NCI-H2196 treated with DMSO at 0.1 percent for 48 hours (cell line): ENCODE measurements at regions not wholly inside any gene's neighbourhood (a gene's known extent, or its start where the extent isn't known, plus 50 kb on each side); places are given as distances from the start of the nearest gene placed in this dataset.
"Not testable (repeated sequence)": the region's sequence is repeated elsewhere in the genome, so short reads cannot be mapped to it uniquely, and the experiment has no call there.

Experiments
- DNase-seq: peaks from one replicate; lab custom pipeline; 2025; ENCODE audit not compliant: unreplicated experiment; lab: John Stamatoyannopoulos, UW

DNA sequence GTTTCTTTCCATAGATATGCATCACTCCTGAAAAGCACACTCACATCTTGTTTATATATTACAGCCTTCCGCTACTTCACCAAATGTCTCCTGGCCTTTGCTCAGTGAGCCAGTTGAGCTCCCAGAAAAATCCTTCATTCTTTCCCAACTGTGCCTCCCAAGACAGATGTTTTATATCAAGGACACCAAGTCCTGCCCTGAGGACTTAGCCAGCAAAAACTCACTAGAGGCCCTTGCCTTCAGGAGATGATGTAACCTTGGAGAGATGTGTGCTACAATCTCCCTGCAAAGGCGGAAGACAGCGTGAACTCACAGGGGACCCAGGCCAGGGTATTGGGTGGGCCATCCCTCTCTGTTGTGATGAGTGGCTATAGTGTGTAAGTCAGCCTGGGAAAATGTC is 86.1 kb upstream of the CTAGE1 start:
- no peak for DNase-seq

DNA sequence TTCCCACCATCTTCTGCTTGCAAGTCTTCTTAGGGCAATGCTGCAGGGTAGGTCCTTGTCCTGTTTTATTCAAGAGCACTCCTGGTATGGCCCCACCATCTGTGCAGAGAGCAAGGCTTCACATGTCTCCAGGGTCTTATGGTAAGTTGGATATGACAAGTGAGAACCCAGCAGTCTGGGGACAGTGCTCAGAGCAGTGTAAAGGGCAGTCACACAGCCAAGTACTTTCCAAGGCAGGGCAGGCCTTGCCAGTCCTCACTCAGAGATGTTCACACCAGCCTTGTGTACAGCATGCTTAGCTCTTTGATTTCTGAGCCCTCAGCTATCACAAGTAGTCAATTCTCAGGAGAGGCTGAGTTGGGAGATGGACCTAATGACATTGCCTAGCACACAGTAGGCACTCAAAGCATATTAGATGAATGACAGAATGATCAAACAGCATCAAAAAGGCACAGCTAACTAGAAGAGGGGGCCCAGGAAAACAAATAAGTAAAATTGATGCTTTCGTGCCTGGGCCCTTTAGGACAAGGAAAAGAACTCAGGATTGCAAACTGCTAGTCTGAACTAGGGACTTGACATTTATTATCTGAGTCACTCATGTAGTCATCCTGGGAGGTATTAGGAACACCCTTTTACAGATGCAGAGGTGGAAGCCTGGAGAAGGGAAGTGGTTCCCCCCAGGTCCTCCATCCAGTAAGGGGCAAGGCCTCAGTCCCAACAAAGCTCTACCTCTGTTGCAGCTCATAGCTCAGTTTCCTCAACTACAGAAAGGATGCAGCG is 86.7 kb upstream of the CTAGE1 start:
- no peak for DNase-seq

DNA sequence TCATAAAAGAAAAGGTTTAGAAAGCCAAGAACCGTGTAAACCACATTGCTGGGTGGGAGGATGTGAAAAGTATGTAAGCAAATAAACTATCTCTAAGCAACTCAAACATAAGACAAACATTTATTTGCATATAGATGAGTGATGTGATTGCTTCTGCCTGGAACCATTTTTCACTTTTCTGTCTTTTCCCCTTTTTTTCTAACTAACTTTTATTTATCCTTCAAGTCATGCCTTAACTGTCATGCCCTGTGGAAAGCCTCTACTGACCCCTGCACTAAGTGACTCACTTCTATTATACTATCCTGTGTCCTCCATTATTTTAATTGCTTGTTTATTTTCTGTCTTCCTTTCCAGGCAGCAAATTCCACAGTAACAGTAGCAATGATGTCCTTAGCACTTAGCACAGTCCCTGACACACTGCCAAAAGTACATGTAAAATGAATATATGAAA is 87.5 kb upstream of the CTAGE1 start:
- DNase-seq: no peak

DNA sequence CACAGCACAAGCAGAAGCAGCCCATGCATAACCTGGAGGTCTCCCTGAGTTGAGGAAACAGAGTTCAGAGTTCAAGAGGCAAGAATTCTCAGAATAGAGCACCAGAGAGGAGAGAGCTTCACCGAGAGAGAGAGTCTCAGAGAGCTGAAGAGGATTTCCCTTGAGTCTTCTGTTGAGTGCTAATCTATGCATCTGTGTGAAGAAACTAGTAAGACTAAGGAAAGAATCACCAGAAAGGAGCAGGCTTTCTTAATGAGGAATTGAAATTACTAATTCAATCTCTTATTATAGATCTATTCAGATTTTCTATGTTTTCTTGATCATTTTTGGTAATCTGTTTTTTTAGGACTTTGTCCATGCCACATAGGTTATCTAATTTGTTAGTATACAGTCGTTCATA is 89.3 kb upstream of the CTAGE1 start:
- DNase-seq: no peak

DNA sequence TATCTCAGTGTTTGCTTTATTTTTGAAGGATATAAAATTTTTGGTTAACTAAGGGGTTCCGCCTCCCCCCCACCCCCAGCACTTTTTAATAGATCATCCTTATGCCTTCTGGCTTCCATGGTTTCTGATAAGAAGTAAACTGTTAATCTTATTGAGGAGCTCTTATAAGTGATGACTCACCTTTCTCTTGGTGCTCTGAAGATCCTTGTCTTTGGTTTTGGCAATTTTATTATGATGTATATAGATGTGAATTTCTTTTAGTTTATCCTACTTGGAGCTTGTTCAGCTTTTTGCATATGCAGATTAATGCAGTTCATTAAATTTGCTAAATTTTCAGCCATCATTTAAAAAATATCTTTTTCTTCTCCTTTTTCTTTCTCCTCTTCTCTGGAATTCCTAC is 91.7 kb upstream of the CTAGE1 start:
- DNase-seq: no peak

DNA sequence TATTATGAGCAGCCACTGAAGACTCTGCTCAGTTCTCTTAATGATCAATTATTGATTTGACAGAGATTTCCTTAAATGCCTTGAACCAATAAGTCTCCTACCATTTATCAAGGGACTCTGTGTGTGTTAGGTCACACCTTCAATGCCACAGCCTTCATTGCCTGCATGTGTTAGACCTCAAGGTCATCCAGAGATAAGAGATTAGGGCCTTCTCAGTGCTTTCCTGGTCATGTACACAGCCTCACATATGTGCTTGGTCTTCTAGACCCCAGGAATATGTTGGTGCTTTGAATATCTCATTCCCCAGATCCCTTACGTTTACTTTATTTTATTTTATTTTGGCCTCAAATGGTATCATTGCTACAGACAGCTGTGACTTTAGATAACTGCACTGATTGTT is 93.0 kb upstream of the CTAGE1 start:
- DNase-seq: no peak

DNA sequence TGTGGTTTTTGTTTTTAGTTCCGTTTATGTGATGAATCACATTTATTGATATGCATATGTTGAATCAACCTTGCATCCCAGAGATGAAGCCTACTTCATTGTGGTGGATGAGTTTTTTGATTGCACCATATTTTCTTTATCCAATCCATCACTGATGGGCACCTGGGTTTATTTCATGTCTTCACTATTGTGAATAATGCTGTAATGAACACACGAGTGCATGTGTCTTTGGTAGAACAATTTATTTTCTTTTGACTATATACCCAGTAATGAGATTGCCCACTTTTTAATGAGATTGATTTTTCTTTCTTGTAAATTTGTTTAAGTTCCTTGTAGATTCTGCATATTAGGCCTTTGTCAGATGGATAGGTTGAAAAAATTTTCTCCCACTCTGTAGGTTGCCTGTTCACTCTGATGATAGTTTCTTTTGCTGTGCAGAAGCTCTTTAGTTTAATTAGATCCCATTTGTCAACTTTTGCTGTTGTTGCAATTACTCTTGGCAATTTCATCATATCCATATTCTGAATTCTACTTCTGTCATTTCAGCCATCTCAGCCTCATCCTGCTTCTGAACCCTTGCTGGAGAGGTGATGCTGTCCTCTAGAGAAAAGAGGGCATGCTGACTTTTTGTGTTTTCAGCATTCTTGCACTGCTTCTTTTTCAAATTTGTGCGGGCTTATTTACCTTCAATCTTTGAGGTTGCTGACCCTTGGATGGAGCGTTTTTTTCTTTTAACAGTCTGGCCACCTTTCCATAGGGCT is 96.2 kb upstream of the CTAGE1 start:
- DNase-seq: no peak

DNA sequence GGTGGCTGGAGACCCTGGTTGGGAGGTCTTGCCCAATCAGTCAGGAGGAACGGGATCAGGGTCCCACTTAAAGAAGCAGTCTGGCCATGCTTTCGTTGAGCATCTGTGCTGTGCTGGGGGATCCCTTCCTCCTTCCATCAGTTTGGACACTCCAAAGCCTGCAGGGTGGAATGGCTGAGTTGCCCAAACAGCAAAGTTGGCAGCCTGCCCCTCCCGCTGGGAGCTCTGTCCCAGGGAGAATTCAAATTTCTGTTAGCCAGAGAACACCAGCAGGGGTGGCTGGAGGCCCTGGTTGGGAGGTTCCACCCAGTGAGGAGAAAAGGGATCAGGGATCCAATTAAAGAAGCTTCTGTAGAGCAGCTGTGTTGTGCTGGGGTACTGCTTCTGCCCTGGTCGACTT is 96.9 kb upstream of the CTAGE1 start:
- DNase-seq: no peak

DNA sequence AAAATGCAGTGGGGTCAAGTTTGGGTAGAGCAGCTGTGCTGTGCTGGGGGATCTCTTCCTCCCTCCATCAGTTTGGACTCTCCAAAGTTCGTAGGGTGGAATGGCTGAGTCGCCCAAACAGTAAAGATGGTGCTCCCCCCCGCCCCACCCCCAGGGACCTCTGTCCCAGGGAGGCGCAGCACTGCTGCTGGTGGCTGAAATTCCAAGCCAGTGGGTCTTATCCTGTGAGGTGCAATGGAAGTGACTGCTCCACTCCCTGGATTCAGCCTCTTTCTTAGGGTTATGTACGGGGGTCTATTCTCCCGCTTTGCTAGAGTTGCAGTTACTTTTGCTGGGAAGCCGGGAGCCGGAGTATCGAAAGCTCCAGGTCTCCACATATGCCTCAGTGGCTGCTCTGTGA is 97.5 kb upstream of the CTAGE1 start:
- DNase-seq: no peak

DNA sequence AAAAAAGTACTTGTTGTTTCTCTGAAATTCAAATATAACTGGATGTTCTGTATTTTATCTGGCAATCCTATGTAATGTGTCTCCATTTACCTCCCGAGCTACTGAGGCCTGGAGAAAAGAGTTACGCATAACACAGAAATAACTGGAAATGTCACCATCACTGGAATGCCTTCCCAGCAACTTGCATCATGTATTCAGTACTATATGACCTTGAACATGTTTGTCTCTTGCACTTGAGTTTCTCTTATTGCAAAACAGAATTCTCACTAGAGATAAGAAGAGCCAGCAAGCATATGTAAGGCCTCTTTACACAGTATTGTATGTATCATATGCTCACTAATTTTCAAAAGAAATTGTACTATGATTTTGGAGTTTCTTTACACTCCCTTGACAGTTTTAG is 99.6 kb upstream of the CTAGE1 start:
- DNase-seq: no peak

DNA sequence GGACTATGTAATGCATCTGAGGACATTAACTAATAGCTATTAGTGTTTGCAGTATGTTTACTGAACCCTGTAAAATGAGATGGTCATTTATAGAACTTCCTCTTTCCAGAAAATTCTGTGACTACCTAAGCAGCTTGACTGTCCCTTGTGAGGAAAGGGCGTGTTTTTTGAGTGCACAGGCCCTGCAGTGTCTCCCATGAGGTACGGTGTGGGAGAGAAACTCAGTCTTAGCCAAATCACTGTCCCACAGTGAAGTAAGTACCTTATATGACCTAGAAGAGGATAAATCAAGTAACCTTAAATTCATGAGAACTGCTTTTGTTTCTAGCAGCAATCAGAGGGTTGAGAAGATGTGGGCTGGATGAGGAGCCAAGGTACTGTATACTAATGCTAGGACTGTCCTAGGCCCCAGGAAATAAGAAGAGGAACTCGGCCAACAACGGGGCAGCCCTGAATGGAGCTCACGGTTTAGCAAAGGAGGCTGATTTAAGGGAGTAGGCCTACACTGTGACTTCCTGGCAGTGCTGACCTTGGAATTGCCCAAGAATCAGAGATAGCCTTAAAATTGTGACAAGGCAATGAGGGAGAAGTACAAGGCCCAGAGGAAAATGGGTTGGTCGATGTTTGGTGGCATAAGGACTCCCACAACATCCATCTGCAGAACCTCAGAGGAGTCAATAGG is 103.5 kb upstream of the CTAGE1 start:
- no peak for DNase-seq

DNA sequence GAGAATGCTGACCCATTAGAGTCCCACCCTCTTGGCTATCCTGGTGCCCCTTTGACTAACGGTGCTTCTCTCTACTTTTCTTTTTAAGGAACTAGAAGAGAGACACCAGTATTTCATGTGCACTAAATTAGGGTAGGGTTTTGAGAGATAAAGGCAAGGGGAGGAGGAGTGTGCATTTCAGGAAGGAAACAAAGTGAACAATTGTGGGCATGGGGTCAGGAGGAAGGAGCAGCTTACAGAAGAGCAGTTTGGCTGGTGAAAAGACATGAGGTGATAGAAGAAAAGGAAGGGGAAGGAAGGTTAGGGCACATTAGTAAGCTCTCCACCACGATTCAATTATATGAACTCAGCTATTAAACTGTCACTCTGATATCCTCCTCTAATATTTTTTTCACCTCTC is 105.8 kb upstream of the CTAGE1 start:
- DNase-seq: no peak

DNA sequence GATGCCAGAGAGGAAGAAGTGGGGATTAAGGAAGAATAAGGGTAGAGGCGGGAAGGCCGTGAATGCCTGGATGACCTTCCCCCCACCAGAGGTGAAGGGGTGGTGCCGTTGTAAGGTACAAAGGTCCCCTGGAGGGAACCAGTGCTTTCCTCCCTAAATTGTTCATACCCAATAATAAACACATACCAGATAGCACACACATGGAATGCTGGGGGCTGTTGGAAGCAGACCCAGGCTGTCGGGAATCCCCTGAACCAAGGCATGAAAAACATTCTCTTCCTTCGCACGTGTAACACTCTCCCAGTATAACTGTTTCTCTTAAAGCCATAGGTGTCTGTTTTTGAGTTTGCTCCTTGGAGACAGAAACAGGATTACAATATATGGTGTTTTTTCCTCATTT is 107.1 kb upstream of the CTAGE1 start:
- DNase-seq: no peak

DNA sequence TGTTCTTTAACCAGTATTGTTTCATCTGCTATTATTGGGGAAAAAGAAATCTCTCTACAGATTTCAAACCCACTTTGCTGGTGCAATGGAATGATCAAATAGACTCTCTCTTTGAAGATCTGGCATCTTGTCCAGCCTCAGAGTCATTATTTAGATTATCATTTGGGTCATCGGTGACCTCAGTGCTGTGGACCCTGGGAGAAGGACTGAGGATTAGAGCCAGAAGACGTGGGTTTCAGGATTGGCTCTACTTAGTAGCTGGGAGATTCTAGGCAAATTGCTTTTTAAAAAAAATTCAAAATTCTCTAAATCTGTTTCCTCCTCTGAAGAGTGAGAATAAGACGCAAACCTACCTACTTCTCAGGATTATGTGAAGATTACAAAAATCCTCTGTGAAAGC is 107.6 kb upstream of the CTAGE1 start:
- DNase-seq: no peak

DNA sequence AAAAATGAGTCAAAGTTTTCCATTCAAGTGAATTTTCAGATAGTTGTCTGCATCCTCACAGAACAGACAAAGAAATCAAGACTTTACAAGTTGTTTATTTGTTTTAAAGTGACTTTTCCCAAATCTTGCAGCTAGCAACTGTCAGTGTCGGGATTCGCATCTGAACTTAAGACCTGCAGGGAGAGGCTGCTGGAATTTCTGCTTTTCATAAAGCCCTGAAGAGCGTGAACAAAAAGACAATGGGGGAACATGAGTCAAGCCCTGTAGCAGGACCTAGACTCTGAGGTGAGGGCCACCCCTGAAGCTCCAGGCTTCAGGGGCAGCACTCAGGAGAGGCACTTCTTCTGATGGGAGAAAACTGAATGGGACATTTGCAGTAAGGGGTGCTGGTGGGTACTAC is 108.2 kb upstream of the CTAGE1 start:
- DNase-seq: no peak

DNA sequence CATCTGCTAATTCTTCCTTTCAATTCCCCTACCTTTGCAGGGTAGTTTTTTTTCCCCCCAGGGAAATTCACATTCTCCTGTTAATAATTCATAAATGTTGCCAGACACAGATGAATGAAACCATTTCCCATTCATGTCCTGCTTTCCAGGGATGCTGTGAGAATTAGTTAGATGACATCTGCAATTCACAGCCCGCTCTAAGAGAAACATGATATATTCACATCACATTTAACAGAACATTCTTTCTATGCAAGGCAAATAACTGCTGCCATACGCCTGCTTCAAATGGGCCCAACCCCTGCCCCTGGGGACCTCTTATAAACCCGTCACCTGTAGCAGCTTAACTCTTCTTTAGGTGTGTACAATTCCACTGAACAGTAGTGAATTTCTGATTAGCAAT is 110.6 kb upstream of the CTAGE1 start:
- no peak for DNase-seq

DNA sequence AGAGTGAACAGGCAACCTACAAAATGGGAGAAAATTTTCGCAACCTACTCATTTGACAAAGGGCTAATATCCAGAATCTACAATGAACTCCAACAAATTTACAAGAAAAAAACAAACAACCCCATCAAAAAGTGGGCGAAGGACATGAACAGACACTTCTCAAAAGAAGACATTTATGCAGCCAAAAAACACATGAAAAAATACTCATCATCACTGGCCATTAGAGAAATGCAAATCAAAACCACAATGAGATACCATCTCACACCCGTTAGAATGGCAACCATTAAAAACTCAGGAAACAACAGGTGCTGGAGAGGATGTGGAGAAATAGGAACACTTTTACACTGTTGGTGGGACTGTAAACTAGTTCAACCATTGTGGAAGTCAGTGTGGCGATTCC is 117.0 kb upstream of the CTAGE1 start:
- not testable (repeated sequence) for DNase-seq

DNA sequence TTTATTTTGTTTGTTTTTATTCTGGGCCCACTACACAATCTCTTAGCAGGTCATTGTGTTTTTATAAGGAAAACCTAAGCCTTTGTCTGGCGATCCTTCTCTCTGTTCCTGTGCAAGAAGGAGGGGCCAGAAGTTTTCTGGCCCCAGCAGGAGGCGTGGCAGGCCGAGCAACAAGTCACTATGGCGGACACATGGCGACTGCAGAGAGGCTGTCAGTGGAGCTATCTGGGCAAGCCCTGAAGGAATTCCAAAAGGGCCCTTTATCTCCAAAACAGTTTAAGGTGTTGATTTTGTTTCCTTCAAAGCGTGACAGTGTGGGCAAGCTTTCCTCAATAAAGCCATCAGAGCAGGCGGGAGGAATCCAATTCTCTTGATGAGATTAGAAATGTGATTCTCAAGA is 118.8 kb upstream of the CTAGE1 start:
- no peak for DNase-seq

DNA sequence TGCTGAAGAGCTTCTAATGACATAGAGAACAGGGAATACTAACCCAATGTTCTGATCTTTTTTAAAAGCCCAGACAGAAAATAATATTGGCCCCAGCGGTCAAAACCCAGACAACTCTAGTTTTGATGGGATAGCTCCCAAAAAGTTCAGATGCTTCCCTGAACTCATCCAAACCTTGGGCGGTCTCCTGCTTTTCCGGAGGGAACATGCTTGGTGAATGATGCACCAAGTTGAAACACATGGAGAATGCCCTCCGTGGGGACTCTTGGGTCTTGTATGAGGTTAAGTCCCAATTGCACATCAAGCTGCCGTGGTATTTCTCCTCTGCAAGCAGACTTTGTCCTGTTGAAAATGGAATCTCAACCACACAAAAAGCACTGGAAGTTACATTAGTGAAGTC is 120.7 kb upstream of the CTAGE1 start:
- no peak for DNase-seq

DNA sequence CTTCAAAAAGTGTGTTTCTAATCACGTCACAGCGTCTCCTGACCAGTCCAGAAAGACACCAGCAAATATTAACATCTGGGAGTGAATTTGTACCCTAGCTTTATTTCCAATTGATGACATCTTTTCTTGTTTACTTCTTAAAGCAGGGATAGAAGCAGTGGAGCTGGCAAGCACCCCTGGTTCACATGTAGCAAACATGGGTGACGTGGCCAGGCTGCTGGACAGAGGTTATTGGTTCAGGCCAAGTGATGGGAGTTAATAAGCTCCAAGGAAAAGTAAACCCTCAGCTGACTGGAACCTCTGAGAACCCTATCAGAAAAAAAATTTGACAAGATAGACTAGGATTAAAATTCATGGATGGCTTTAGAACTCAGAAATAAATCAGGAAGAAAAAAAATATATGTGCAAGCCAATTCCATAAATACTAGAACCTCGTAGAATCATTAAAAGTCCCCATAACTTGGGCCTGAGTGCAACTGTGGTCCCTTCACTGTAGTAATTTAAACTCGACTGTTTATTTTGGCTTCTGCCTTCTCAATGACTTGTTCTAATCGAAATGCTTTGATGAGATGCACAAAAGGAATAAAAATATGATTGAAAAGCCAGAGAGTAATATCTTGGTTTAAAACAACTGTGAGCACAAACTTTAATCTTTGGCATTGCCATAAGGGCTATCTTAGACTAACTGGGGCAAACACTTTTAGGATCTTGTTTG is 121.5 kb upstream of the CTAGE1 start:
- no peak for DNase-seq

DNA sequence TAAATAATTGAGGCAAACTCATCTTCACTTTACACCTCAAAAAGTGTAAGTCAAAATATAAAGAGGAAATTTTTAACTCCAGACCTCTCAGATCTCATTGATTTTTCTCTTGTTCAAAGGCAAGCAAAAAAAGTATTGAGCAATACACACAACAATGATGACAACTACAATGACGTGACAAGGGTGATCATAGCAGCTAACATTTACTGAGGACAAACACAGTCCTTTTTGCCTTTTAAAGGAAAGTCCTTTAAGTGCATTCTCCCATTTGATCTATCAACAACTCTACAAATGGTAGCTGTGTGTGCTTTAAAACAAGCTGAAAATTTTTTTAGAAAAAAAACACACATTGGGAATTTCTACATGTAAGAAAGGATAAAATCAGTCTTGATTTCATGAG is 123.5 kb upstream of the CTAGE1 start:
- DNase-seq: no peak
